SK-N-SH (cell line): ENCODE measurements at regions not wholly inside any gene's neighbourhood (a gene's known extent, or its start where the extent isn't known, plus 50 kb on each side); places are given as distances from the start of the nearest gene placed in this dataset.

Experiments used
- CTCF ChIA-PET: fragments of 300-600, 350-600 bp; formaldehyde crosslinking; extraction: SDS; loops from one replicate; lab custom pipeline; 2021; lab: Yijun Ruan, JAX
- POLR2A ChIA-PET: fragments of 350-600 bp; sonication (Branson Sonifier 250); formaldehyde crosslinking; extraction: SDS; loops from one replicate; lab custom pipeline; 2020; ENCODE audit warnings: antibody characterized with exemption, inconsistent platforms; lab: Yijun Ruan, JAX
- DNase-seq: peaks from one replicate; pipeline ENCODE4 v3.0.0; 2012
- H2AFZ ChIP-seq: fragments of 200-600 bp; sonication (generic); 2 replicates; pipeline ENCODE4 v1.8.1; 2016; ENCODE audit warnings: antibody characterized with exemption, mild to moderate bottlenecking, low read depth
- H3F3A ChIP-seq: fragments of 200-600 bp; sonication (generic); replicated peaks from 2 replicates; pipeline ENCODE3; 2016; ENCODE audit warnings: antibody characterized with exemption, mild to moderate bottlenecking; ENCODE audit not compliant: insufficient read depth
- H3K27ac ChIP-seq, 2 experiments: fragments of 200-500 bp in 1 of 2; fragments of 200-600 bp in 1 of 2; sonication (Bioruptor generic) in 1 of 2; sonication (generic), shearing (Covaris generic) in 1 of 2; 2 replicates each; pipeline versions ENCODE4 v1.5.1 to v1.6.1; 2014 to 2016; ENCODE audit warnings: low read depth in 2 of 2, inconsistent platforms in 1 of 2, low read length in 1 of 2, mild to moderate bottlenecking in 1 of 2, mixed read lengths in 1 of 2
- H3K27me3 ChIP-seq: fragments of 200-600 bp; sonication (generic), shearing (Covaris generic); 2 replicates; pipeline ENCODE4 v1.6.1; 2016; ENCODE audit warnings: mixed run types; ENCODE audit not compliant: insufficient read depth
- H3K36me3 ChIP-seq, 2 experiments: fragments of 200-500 bp in 1 of 2; fragments of 200-600 bp in 1 of 2; sonication (Bioruptor generic) in 1 of 2; sonication (generic) in 1 of 2; replicated peaks in 1 of 2; 2 replicates each; pipeline versions ENCODE3 to v1.5.1; 2014 to 2016; ENCODE audit warnings: low read length in 1 of 2, mild to moderate bottlenecking in 1 of 2; ENCODE audit not compliant: insufficient read depth in 2 of 2, control insufficient read depth in 1 of 2
- H3K4me1 ChIP-seq, 2 experiments: fragments of 200-500 bp in 1 of 2; fragments of 200-600 bp in 1 of 2; sonication (Bioruptor generic) in 1 of 2; sonication (generic), shearing (Covaris generic) in 1 of 2; 2 replicates each; pipeline versions ENCODE4 v1.5.1 to v1.6.1; 2014 to 2016; ENCODE audit warnings: low read depth in 1 of 2, low read length in 1 of 2, mixed run types in 1 of 2; ENCODE audit not compliant: insufficient read depth in 2 of 2, control insufficient read depth in 1 of 2
- H3K4me2 ChIP-seq: fragments of 200-600 bp; sonication (generic), shearing (Covaris generic); 2 replicates; pipeline ENCODE4 v1.6.1; 2017; ENCODE audit warnings: mixed run types
- H3K4me3 ChIP-seq, 2 experiments: fragments of 200-500 bp in 1 of 2; fragments of 200-600 bp in 1 of 2; sonication (Bioruptor generic) in 1 of 2; sonication (generic), shearing (Covaris generic) in 1 of 2; 2 replicates each; pipeline versions ENCODE4 v1.5.1 to v1.8.1; 2014 to 2016; ENCODE audit warnings: low read depth in 2 of 2, inconsistent platforms in 1 of 2, low read length in 1 of 2, mild to moderate bottlenecking in 1 of 2, mixed read lengths in 1 of 2, moderate library complexity in 1 of 2
- H3K79me2 ChIP-seq: fragments of 200-600 bp; sonication (generic); 2 replicates; pipeline ENCODE4 v1.8.1; 2017; ENCODE audit warnings: mild to moderate bottlenecking; ENCODE audit not compliant: insufficient read depth
- H3K9ac ChIP-seq: fragments of 200-600 bp; sonication (generic); 2 replicates; pipeline ENCODE4 v1.6.1; 2017; ENCODE audit warnings: mixed run types
- H3K9me2 ChIP-seq: fragments of 200-600 bp; sonication (generic); 2 replicates; pipeline ENCODE4 v1.6.1; 2017; ENCODE audit warnings: mixed run types
- H3K9me3 ChIP-seq: fragments of 200-600 bp; sonication (generic); 2 replicates; pipeline ENCODE4 v1.6.1; 2017; ENCODE audit warnings: mixed run types, mild to moderate bottlenecking, moderate library complexity
- H4K20me1 ChIP-seq: fragments of 200-600 bp; sonication (generic); 2 replicates; pipeline ENCODE4 v1.6.1; 2017; ENCODE audit warnings: mild to moderate bottlenecking, mixed run types; ENCODE audit not compliant: insufficient read depth
- CHD2 ChIP-seq: fragments of 150-350 bp; IDR thresholded peaks from 2 replicates; pipeline ENCODE4 v1.6.1; 2018; ENCODE audit warnings: low read length; ENCODE audit not compliant: partially characterized antibody
- CTCF ChIP-seq: fragments of 200-600 bp; sonication (generic); IDR thresholded peaks from 2 replicates; pipeline ENCODE4 v1.6.1; 2017; ENCODE audit warnings: antibody characterized with exemption, mild to moderate bottlenecking, moderate library complexity
- ELF1 ChIP-seq: IDR thresholded peaks from 2 replicates; pipeline ENCODE4 v1.4.0; 2012
- EP300 ChIP-seq, 2 experiments: IDR thresholded peaks; 2 replicates each; pipeline versions ENCODE4 v1.4.0 to v1.6.1; 2012; ENCODE audit warnings: borderline replicate concordance in 1 of 2, low read depth in 1 of 2, low read length in 1 of 2
- FOSL2 ChIP-seq: IDR thresholded peaks from 2 replicates; pipeline ENCODE4 v1.4.0; 2012; ENCODE audit warnings: low read depth, mild to moderate bottlenecking, moderate library complexity, borderline replicate concordance
- FOXJ3 ChIP-seq: sonication (generic); formaldehyde crosslinking; IDR thresholded peaks from 2 replicates; pipeline ENCODE4 v1.5.1; 2020; ENCODE audit warnings: mild to moderate bottlenecking, missing genetic modification reagents
- GABPA ChIP-seq: IDR thresholded peaks from 2 replicates; pipeline ENCODE4 v1.4.0; 2012; ENCODE audit warnings: low read depth, mild to moderate bottlenecking
- IRF3 ChIP-seq: fragments of 150-350 bp; IDR thresholded peaks from 2 replicates; pipeline ENCODE4 v1.6.1; 2016; ENCODE audit warnings: mild to moderate bottlenecking, low read depth, low read length
- MAX ChIP-seq: IDR thresholded peaks from 2 replicates; pipeline ENCODE4 v1.4.0; 2012; ENCODE audit warnings: low read depth
- MEF2A ChIP-seq: IDR thresholded peaks from 2 replicates; pipeline ENCODE4 v1.4.0; 2012; ENCODE audit warnings: low read depth, borderline replicate concordance
- MXI1 ChIP-seq: IDR thresholded peaks from 2 replicates; pipeline ENCODE4 v1.6.1; 2012; ENCODE audit warnings: mild to moderate bottlenecking, low read depth, low read length, improper control_type of control experiment
- NRF1 ChIP-seq: IDR thresholded peaks from 2 replicates; pipeline ENCODE4 v1.6.1; 2012; ENCODE audit warnings: low read depth, mild to moderate bottlenecking, low read length
- RAD21 ChIP-seq: IDR thresholded peaks from 2 replicates; pipeline ENCODE4 v1.6.1; 2012; ENCODE audit warnings: mild to moderate bottlenecking, low read length
- RCOR1 ChIP-seq: fragments of 150-350 bp; IDR thresholded peaks from 2 replicates; pipeline ENCODE4 v1.6.1; 2017; ENCODE audit warnings: antibody characterized with exemption, low read length
- REST ChIP-seq: IDR thresholded peaks from 2 replicates; pipeline ENCODE4 v1.6.1; 2012; ENCODE audit warnings: mild to moderate bottlenecking, low read depth, low read length, moderate library complexity
- RFX5 ChIP-seq: IDR thresholded peaks from 2 replicates; pipeline ENCODE4 v1.6.1; 2012; ENCODE audit warnings: mild to moderate bottlenecking, improper control_type of control experiment, low read length
- RXRA ChIP-seq: IDR thresholded peaks from 2 replicates; pipeline ENCODE4 v1.4.0; 2012; ENCODE audit warnings: low read depth, mild to moderate bottlenecking, borderline replicate concordance
- SIN3A ChIP-seq: IDR thresholded peaks from 2 replicates; pipeline ENCODE4 v1.6.1; 2012; ENCODE audit warnings: low read depth, mild to moderate bottlenecking, low read length, moderate library complexity, borderline replicate concordance
- TAF1 ChIP-seq: IDR thresholded peaks from 2 replicates; pipeline ENCODE4 v1.6.1; 2012; ENCODE audit warnings: low read depth, mild to moderate bottlenecking, low read length, moderate library complexity, borderline replicate concordance
- TCF12 ChIP-seq: IDR thresholded peaks from 2 replicates; pipeline ENCODE4 v1.4.0; 2012
- WGBS: methylation state at CpG from one replicate; pipeline ENCODE4 v1.1.6; 2017; ENCODE audit warnings: low lambda C conversion rate; 5-methylcytosine and 5-hydroxymethylcytosine counted together

DNA sequence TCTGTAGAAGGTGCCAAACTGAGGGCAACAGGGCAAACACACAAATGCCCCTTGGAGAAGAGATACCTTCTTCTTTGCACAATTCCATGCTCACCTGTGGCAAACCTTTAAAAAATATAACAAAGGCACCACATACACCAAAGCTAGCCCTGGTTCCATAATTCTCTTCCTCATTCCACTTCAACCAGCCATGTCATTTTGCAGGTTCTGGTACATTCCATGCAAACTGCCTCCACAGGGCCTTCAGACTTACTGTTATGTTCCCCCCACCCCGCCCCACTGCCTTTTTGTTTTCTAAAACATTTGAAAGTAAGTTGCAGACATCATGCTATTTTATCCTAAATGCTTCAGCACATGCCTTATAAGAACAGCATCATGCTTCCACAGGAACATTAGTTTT is 269.0 kb downstream of the NSUN3 start:
- DNase-seq: no peak
- WGBS: 15% methylated on average over 1 of the region's 1 CpG
- CTCF ChIA-PET: no interaction called here
- no peaks in the 10 kb centered on the region for H3K27me3 ChIP-seq
- H4K20me1 ChIP-seq: no peaks in the 10 kb centered on the region
- no peaks in the 10 kb centered on the region for H3F3A ChIP-seq
- no peaks in the 10 kb centered on the region for H3K36me3 ChIP-seq
- H3K27ac ChIP-seq: no peak overlapping the region
- no peaks in the 10 kb centered on the region for H3K9me2 ChIP-seq
- H2AFZ ChIP-seq: no peak overlapping the region
- TF ChIP-seq FOXJ3 (CRISPR knock-in tag) (no peak), SIN3A (no peak), MXI1 (no peak), FOSL2 (no peak), CHD2 (no peak), REST (no peak), NRF1 (no peak), IRF3 (no peak), ELF1 (no peak), MEF2A (no peak), EP300 (IDR thresholded peaks at IDR 0.05; ENCODE audit: borderline replicate concordance in 1 of 2, low read depth in 1 of 2, low read length in 1 of 2) (no peak), TCF12 (no peak), RAD21 (no peak), MAX (no peak), RXRA (no peak), CTCF (no peak), RFX5 (no peak), TAF1 (no peak), GABPA (no peak), RCOR1 (no peak)
- no peaks in the 10 kb centered on the region for H3K79me2 ChIP-seq
- no peak overlapping the region for H3K4me3 ChIP-seq
- no peak overlapping the region for H3K4me2 ChIP-seq
- no peaks in the 10 kb centered on the region for H3K9me3 ChIP-seq
- POLR2A ChIA-PET: no interaction called here
- H3K4me1 ChIP-seq: no peaks in the 10 kb centered on the region
- H3K9ac ChIP-seq: no peak overlapping the region
